K562 (cell line): ENCODE measurements at regions not wholly inside any gene's neighbourhood (a gene's known extent, or its start where the extent isn't known, plus 50 kb on each side); places are given as distances from the start of the nearest gene placed in this dataset.

Experiments used
- ADNP ChIP-seq: fragments of 200-800 bp; sonication (Bioruptor generic); IDR thresholded peaks from 2 replicates; pipeline ENCODE4 v1.6.1; 2016; ENCODE audit warnings: missing genetic modification characterization, missing compliant biosample characterization
- ARNT ChIP-seq, 2 experiments: fragments of 450-650 bp; IDR thresholded peaks; 2 replicates each; pipeline ENCODE4 v1.6.1; 2016; ENCODE audit warnings: mild to moderate bottlenecking in 1 of 2
- CBFB ChIP-seq: sonication (generic); formaldehyde crosslinking; IDR thresholded peaks from 2 replicates; pipeline ENCODE4 v1.4.0; 2020; ENCODE audit warnings: mild to moderate bottlenecking, missing genetic modification reagents
- CHD7 ChIP-seq: fragments of 200-600 bp; sonication (generic); IDR thresholded peaks from one replicate; pipeline ENCODE4 v1.6.1; 2012; ENCODE audit warnings: mild to moderate bottlenecking, low read depth, low read length, inconsistent platforms
- ELF1 ChIP-seq: fragments of 200-800 bp; sonication (Bioruptor generic); IDR thresholded peaks from 2 replicates; pipeline ENCODE4 v1.6.1; 2016; ENCODE audit warnings: missing genetic modification characterization, missing compliant biosample characterization
- ELF2 ChIP-seq: fragments of 250-450 bp; sonication (Bioruptor Pico); IDR thresholded peaks from 2 replicates; pipeline ENCODE4 v1.5.0; 2021; ENCODE audit warnings: mild to moderate bottlenecking
- HDAC2 ChIP-seq: fragments of 450-650 bp; IDR thresholded peaks from 2 replicates; pipeline ENCODE4 v1.6.1; 2016; ENCODE audit warnings: mild to moderate bottlenecking
- HIVEP1 ChIP-seq: fragments of 250-450 bp; sonication (Bioruptor Pico); IDR thresholded peaks from 2 replicates; pipeline ENCODE4 v1.4.0; 2020; ENCODE audit warnings: mild to moderate bottlenecking
- KHSRP ChIP-seq: fragments of 450-650 bp; IDR thresholded peaks from 2 replicates; pipeline ENCODE4 v1.6.1; 2017
- MTA1 ChIP-seq: fragments of 450-650 bp; IDR thresholded peaks from 2 replicates; pipeline ENCODE4 v1.6.1; 2017; ENCODE audit warnings: borderline replicate concordance
- NELFE ChIP-seq: IDR thresholded peaks from 2 replicates; pipeline ENCODE4 v1.6.1; 2011; ENCODE audit warnings: mild to moderate bottlenecking; ENCODE audit not compliant: insufficient read depth, insufficient read length
- NFXL1 ChIP-seq: fragments of 450-650 bp; formaldehyde crosslinking; IDR thresholded peaks from 2 replicates; pipeline ENCODE4 v1.4.0; 2021; ENCODE audit warnings: mild to moderate bottlenecking
- SRSF3 ChIP-seq: fragments of 200-400 bp; formaldehyde crosslinking; IDR thresholded peaks from 2 replicates; pipeline ENCODE4 v1.6.1; 2016; ENCODE audit warnings: mild to moderate bottlenecking, low read length, moderate library complexity; ENCODE audit not compliant: insufficient read depth
- THRAP3 ChIP-seq: fragments of 450-650 bp; IDR thresholded peaks from 2 replicates; pipeline ENCODE4 v1.6.1; 2016; ENCODE audit warnings: mild to moderate bottlenecking, inconsistent platforms, borderline replicate concordance
- ZNF175 ChIP-seq: fragments of 200-800 bp; sonication (Bioruptor generic); IDR thresholded peaks from 2 replicates; pipeline ENCODE4 v1.6.1; 2016; ENCODE audit warnings: low read depth, mild to moderate bottlenecking, missing genetic modification characterization, missing compliant biosample characterization
- ZNF3 ChIP-seq: fragments of 250-450 bp; sonication (Bioruptor Pico); IDR thresholded peaks from 2 replicates; pipeline ENCODE4 v1.5.0; 2021; ENCODE audit warnings: mild to moderate bottlenecking, moderate library complexity
- TF ChIP-seq, protein P1 (sequence below): fragments of 250-450 bp; sonication (Bioruptor Pico); IDR thresholded peaks from 2 replicates; pipeline ENCODE4 v1.4.0; 2020; ENCODE audit warnings: mild to moderate bottlenecking

DNA sequence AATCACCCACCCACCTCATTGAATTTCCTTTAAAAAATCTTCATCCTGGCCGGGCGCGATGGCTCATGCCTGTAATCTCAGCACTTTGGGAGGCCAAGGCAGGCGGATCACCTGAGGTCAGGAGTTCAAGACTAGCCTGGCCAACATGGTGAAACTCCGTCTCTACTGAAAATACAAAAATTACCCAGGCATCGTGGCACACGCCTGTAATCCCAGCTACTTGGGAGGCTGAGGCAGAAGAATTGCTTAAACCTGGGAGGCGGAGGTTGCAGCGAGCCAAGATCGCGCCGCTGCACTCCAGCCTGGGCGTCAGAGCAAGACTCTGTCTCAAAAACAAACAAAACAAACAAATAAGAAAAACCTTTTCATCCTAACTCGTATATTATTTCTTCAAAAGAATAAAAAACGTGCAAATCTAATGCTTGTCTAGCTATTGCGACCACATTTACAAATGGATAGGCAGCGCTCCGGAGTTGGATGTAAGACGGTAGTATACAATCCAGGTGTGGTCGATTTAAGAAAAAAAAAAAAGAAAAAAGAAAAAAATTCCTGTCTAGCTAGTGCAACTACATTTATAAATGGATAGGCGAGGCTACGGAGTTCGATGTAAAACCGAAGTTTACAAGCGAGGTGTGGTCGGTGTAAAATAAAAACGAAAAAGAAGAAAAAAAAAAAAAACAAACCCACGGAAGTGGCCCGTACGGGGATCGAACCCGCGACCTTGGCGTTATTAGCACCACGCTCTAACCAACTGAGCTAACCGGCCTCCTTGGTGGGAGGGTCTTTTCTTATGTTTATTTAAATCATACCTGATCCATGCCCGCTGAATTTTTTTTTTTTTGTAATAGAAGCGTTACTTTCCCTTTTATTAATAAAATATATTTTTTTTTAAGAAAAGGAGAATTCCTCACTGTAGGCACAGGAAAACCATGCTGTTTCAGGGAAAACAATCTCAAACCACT is 70.7 kb upstream of the PRSS16 start (continued):
- TF ChIP-seq CHD7 (no peak), KHSRP (no peak), ARNT (IDR thresholded peaks at IDR 0.05) (peak; percentile 92 to 93), ADNP (tag) (peak; percentile 97), HIVEP1 (CRISPR knock-in tag) (no peak), ZNF175 (CRISPR knock-in tag) (no peak), ELF1 (tag) (0 out of 2 replicates have a peak, but pooled peaks have one; percentile 11), HDAC2 (peak; percentile 64), SRSF3 (no peak), NELFE (no peak), CBFB (no peak), MTA1 (peak; percentile 89), NFXL1 (no peak), THRAP3 (no peak), ZNF3 (no peak), ELF2 (CRISPR knock-in tag) (no peak)
- TF ChIP-seq, protein P1, sequence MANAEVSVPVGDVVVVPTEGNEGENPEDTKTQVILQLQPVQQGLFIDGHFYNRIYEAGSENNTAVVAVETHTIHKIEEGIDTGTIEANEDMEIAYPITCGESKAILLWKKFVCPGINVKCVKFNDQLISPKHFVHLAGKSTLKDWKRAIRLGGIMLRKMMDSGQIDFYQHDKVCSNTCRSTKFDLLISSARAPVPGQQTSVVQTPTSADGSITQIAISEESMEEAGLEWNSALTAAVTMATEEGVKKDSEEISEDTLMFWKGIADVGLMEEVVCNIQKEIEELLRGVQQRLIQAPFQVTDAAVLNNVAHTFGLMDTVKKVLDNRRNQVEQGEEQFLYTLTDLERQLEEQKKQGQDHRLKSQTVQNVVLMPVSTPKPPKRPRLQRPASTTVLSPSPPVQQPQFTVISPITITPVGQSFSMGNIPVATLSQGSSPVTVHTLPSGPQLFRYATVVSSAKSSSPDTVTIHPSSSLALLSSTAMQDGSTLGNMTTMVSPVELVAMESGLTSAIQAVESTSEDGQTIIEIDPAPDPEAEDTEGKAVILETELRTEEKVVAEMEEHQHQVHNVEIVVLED, result no peak
